Epithelial cell of esophagus (primary cell): ENCODE measurements at regions not wholly inside any gene's neighbourhood (a gene's known extent, or its start where the extent isn't known, plus 50 kb on each side); places are given as distances from the start of the nearest gene placed in this dataset.

Experiments
- DNase-seq: peaks from one replicate; pipeline ENCODE4 v3.0.0; 2010; ENCODE audit warnings: low read depth
- H3K4me3 ChIP-seq: 2 replicates; pipeline ENCODE4 v1.5.1; 2011; ENCODE audit warnings: mild to moderate bottlenecking, low read length, control low read depth
- TF ChIP-seq, protein P1 (sequence below): IDR thresholded peaks from 2 replicates; pipeline ENCODE4 v1.5.1; 2011; ENCODE audit warnings: low read depth, mild to moderate bottlenecking, low read length, control low read depth, inconsistent platforms; ENCODE audit not compliant: insufficient read depth; ENCODE audit errors: missing control alignments

DNA sequence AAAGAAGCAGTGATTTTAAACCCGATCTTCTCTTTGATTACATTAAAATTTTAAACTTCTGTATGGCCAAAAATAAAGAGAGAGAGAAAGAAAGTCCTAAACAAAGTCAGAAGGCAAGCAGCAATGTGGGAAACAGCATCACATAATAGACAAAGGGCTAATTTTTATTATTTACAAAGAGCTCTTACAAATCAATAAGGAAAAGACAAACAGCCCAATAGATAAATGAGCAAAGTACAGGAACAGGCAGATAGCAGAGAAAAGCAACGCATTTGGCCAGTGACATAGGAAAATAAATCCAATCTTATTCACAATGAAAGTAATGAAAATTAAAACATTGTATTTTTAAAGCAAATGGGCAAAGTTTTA is 93.1 kb downstream of the SALL1 start:
- no peak overlapping the region for H3K4me3 ChIP-seq
- no peak for DNase-seq
- TF ChIP-seq, protein P1, sequence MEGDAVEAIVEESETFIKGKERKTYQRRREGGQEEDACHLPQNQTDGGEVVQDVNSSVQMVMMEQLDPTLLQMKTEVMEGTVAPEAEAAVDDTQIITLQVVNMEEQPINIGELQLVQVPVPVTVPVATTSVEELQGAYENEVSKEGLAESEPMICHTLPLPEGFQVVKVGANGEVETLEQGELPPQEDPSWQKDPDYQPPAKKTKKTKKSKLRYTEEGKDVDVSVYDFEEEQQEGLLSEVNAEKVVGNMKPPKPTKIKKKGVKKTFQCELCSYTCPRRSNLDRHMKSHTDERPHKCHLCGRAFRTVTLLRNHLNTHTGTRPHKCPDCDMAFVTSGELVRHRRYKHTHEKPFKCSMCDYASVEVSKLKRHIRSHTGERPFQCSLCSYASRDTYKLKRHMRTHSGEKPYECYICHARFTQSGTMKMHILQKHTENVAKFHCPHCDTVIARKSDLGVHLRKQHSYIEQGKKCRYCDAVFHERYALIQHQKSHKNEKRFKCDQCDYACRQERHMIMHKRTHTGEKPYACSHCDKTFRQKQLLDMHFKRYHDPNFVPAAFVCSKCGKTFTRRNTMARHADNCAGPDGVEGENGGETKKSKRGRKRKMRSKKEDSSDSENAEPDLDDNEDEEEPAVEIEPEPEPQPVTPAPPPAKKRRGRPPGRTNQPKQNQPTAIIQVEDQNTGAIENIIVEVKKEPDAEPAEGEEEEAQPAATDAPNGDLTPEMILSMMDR = no peak

DNA sequence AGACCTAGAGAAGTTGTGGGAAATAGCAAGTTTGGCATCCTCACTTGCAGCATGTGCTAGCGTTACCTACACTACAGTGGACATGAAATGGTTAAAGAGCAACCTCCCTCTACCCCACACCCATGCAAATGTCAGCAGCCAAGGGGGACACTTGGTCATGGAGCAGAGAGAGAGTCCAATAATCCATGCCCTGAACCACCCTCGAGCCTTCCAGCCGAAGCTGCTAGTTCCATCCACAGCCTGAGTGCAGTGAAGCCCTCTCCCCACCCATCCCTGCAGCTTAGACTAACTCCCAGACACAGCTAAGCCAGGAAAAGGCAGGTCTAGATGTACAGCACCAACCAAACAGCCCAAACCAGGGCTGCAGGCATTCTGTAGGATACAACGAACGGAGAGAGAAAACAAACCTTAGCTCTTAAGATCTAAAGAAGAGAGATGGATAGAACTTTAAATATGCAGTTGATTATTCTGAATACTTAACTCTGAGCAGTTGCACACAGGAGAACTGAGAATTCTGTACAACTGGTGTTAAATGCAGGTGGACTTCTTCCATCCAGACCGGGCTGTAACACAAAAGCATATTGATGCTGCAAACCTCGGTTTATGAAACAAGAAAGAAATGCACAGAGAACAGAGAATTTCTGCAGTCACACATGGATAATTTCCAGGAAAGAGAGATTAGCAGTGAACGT is 93.8 kb downstream of the SALL1 start:
- TF ChIP-seq, protein P1 = no peak
- H3K4me3 ChIP-seq = no peak overlapping the region
- no peak for DNase-seq

DNA sequence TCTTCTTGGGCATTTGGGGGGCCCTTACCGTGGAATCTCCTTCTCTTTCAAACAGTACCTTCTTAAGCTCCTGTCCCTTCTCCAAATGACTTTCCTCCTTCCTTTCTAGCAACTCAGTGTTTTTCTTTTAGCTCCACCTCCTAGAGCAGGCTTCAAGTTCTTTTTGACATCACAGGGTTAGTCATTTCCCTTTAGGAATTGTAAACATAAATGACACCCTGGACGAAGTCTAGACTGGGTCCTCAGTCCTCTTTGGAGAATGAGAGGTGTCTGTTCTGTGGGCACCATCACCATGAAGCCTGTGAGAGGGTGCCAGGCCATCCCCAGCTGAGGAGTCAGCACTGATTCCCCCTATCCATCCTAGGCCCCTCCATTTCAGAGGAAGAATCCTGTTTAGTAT is 94.7 kb downstream of the SALL1 start:
- no peak overlapping the region for H3K4me3 ChIP-seq
- DNase-seq = no peak
- TF ChIP-seq, protein P1 = no peak

DNA sequence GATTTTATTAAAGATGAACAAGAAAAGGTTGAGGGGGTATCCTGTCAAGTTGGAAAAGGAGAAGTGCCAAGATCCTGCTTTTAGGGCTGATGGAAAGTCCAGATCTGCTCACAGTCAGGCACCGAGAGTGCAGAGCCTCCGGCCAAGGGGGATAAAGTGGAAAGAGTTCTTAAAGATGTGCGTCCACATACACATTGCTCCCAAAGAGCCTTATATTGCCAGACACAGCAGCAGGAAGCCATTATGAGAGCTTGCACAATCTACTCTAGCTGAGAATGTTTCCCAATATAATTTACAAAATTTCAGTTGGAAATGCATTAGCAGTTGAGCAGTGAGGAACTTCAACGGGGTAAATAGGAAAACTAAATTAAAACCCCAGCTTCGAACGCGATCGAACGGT is 95.6 kb downstream of the SALL1 start:
- TF ChIP-seq, protein P1 = no peak
- H3K4me3 ChIP-seq = no peak overlapping the region
- no peak for DNase-seq

DNA sequence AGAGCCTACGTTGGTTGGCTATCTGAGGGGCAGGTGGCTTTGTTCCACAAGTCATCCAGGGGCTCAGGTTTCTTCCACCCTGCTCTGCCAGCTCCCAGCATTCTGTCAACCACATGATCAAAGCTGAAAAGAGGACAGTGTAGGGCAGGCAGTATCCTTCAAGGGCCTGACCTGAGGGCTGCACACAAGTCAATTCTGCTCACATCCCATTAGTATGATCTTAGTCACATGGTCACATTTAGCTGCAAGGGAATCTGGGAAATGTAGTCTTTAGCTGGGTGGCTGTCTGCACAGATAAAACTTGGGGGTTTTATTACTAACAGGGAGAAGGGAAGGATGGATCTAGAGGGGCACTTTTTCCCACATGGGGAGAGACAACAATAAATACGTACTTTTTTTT is 97.3 kb downstream of the SALL1 start:
- H3K4me3 ChIP-seq = no peak overlapping the region
- TF ChIP-seq, protein P1 = no peak
- DNase-seq = no peak

DNA sequence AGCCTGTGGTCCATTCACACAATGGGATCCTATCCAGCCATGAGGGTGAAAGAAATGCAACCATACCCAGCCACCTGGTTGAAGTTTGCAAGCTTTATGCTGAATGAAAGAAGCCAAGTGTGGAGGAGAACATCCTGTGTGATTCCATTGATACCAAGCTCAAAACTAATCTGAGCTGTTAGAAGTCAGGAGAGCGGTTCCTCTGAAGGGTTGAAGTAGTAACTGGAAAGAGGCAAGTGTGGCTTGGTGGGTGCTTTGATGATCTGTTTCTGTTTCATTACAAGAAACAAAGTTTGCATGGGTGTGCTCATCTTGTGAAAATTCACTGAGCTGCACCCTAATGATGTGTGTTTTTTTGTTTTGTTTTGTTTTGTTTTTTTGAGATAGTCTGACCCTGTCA is 99.4 kb downstream of the SALL1 start:
- no peak for DNase-seq
- no peak overlapping the region for H3K4me3 ChIP-seq
- TF ChIP-seq, protein P1 = no peak

DNA sequence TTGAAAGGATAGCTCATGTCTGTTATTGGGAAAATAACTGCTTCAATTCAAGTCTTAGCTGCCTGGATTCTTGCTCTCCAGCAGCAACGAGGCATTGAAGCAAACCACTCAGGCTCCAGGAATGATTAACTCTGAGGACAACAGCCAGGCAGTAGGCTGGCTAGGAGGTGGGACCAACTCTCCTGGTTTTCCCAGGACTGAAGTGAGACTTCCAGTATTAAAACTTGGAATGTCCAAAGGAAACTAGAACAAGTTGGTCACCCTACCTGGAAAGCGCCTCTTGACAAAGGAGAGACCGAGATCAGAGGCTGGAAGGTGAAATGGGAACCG is 100.7 kb downstream of the SALL1 start:
- H3K4me3 ChIP-seq = no peak overlapping the region
- TF ChIP-seq, protein P1 = no peak
- DNase-seq = no peak
